MCF 10A (cell line): ENCODE measurements at regions not wholly inside any gene's neighbourhood (a gene's known extent, or its start where the extent isn't known, plus 50 kb on each side); places are given as distances from the start of the nearest gene placed in this dataset.

Experiments used
- BruUV-seq: library from RNA; stranded (reverse); fragments of 400-500 nt; replicated peaks from 2 replicates; lab custom pipeline; 2021; lab: Mats Ljungman, UMichigan
- CTCF ChIA-PET: fragments of 300-600 bp; sonication (Branson Sonifier 250); formaldehyde crosslinking; extraction: SDS; loops from one replicate; lab custom pipeline; 2021; ENCODE audit warnings: antibody characterized with exemption, inconsistent platforms; lab: Yijun Ruan, JAX
- POLR2A ChIA-PET: fragments of 300-600, 350-650 bp; sonication (Branson Sonifier 250); formaldehyde crosslinking; extraction: SDS; loops from one replicate; lab custom pipeline; 2020; ENCODE audit warnings: antibody characterized with exemption, inconsistent platforms; lab: Yijun Ruan, JAX
- DNase-seq: peaks from one replicate; pipeline ENCODE4 v3.0.0-alpha.2; 2018; ENCODE audit not compliant: unreplicated experiment
- H3K27ac Mint-ChIP-seq: one replicate; pipeline ENCODE4 v1.8.0; 2022; ENCODE audit warnings: mild to moderate bottlenecking, low read depth, mixed read lengths; ENCODE audit not compliant: unreplicated experiment
- H3K27me3 Mint-ChIP-seq: one replicate; pipeline ENCODE4 v1.8.0; 2022; ENCODE audit warnings: mixed read lengths; ENCODE audit not compliant: insufficient read depth, unreplicated experiment
- H3K36me3 Mint-ChIP-seq: one replicate; pipeline ENCODE4 v1.8.0; 2022; ENCODE audit warnings: mild to moderate bottlenecking, moderate library complexity, mixed read lengths; ENCODE audit not compliant: insufficient read depth, unreplicated experiment
- H3K4me1 Mint-ChIP-seq: one replicate; pipeline ENCODE4 v1.8.0; 2022; ENCODE audit warnings: mixed read lengths; ENCODE audit not compliant: insufficient read depth, unreplicated experiment
- H3K4me3 Mint-ChIP-seq: one replicate; pipeline ENCODE4 v1.8.0; 2022; ENCODE audit warnings: mild to moderate bottlenecking, moderate library complexity, mixed read lengths; ENCODE audit not compliant: unreplicated experiment
- H3K9me3 Mint-ChIP-seq: one replicate; pipeline ENCODE4 v1.8.0; 2022; ENCODE audit warnings: mixed read lengths; ENCODE audit not compliant: unreplicated experiment
- intact Hi-C: fragments of 100-400 bp; cut with micrococcal nuclease; formaldehyde crosslinking; loops from 2 replicates; pipeline ENCODE4 v1.14.1; 2022
- TF ChIP-seq, protein P1 (sequence below): fragments of 200-600 bp; IDR thresholded peaks from one replicate; pipeline ENCODE4 v1.8.0; 2022; ENCODE audit warnings: antibody characterized with exemption, mild to moderate bottlenecking; ENCODE audit not compliant: unreplicated experiment

- Mint-ChIP-seq H3K27me3 (no peaks in the 10 kb centered on the region), H3K9me3 (peaks cover 8% of the 10 kb centered on the region), H3K36me3 (no peaks in the 10 kb centered on the region), H3K4me3 (no peak overlapping the region), H3K27ac (no peak overlapping the region), H3K4me1 (no peaks in the 10 kb centered on the region)
- BruUV-seq = no TSS peak
- ChIA-PET POLR2A (no interaction called here), CTCF (interaction anchor here (1.2 kb wide), 1 partner anchor 162 kb away, joined by 6 read pairs; no protein-coding TSS in a partner anchor)
- no peak for DNase-seq
- TF ChIP-seq, protein P1, sequence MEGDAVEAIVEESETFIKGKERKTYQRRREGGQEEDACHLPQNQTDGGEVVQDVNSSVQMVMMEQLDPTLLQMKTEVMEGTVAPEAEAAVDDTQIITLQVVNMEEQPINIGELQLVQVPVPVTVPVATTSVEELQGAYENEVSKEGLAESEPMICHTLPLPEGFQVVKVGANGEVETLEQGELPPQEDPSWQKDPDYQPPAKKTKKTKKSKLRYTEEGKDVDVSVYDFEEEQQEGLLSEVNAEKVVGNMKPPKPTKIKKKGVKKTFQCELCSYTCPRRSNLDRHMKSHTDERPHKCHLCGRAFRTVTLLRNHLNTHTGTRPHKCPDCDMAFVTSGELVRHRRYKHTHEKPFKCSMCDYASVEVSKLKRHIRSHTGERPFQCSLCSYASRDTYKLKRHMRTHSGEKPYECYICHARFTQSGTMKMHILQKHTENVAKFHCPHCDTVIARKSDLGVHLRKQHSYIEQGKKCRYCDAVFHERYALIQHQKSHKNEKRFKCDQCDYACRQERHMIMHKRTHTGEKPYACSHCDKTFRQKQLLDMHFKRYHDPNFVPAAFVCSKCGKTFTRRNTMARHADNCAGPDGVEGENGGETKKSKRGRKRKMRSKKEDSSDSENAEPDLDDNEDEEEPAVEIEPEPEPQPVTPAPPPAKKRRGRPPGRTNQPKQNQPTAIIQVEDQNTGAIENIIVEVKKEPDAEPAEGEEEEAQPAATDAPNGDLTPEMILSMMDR = no peak
- intact Hi-C loops = no loop called here
Measured at GRCh38 chr14:103267226-103267910, 66.7 kb upstream of the EIF5 start.

DNA sequence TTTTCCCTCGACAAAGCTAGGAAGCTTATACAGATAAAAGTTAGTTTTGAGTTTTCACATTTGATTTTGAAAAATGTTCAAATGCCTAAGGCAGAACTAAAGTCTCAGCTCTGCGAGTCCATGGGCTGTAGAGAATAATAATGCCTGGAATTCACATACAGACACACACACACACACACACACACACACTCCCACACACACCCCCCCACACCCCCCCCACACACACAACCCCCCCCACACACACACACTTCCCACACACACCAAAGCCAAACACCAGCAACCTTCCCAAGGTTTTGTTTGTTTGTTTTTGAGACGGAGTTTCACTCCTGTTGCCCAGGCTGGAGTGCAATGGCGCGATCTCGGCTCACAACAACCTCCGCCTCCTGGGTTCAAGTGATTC lies 62.8 kb upstream of the EIF5 start:
- H3K9me3 Mint-ChIP-seq = no peaks in the 10 kb centered on the region
- H3K27me3 Mint-ChIP-seq = no peaks in the 10 kb centered on the region
- TF ChIP-seq, protein P1 = no peak
- no peak overlapping the region for H3K27ac Mint-ChIP-seq
- H3K4me1 Mint-ChIP-seq = no peaks in the 10 kb centered on the region
- intact Hi-C loops = no loop called here
- no peaks in the 10 kb centered on the region for H3K36me3 Mint-ChIP-seq
- H3K4me3 Mint-ChIP-seq = no peak overlapping the region
- ChIA-PET CTCF (interaction anchor here (1.2 to 2.0 kb wide), 2 partner anchors 10 to 166 kb away, joined by 3 to 6 read pairs; no protein-coding TSS in a partner anchor), POLR2A (no interaction called here)
- no TSS peak for BruUV-seq
- DNase-seq = no peak

- no peaks in the 10 kb centered on the region for H3K4me1 Mint-ChIP-seq
- POLR2A ChIA-PET = no interaction called here
Measured at GRCh38 chr14:103273145-103273744, 60.8 kb upstream of the EIF5 start.

More at GRCh38 chr14:103273145-103273744, 60.8 kb upstream of the EIF5 start:
- intact Hi-C loops = no loop called here
- Mint-ChIP-seq H3K27me3 (no peaks in the 10 kb centered on the region), H3K9me3 (no peaks in the 10 kb centered on the region), H3K36me3 (no peaks in the 10 kb centered on the region), H3K4me3 (no peak overlapping the region), H3K27ac (no peak overlapping the region)
- CTCF ChIA-PET = interaction anchor here (0.6 to 1.2 kb wide), 2 partner anchors 89 to 168 kb away, joined by 5 to 6 read pairs; no protein-coding TSS in a partner anchor
- no TSS peak for BruUV-seq
- no peak for DNase-seq
- TF ChIP-seq, protein P1 = no peak
